Activated naive CD8-positive, alpha-beta T cell treated with anti-CD3 and anti-CD28 coated beads for 36 hours (primary cell): ENCODE measurements at regions not wholly inside any gene's neighbourhood (a gene's known extent, or its start where the extent isn't known, plus 50 kb on each side); places are given as distances from the start of the nearest gene placed in this dataset.
"Not testable (repeated sequence)": the region's sequence is repeated elsewhere in the genome, so short reads cannot be mapped to it uniquely, and the experiment has no call there.

ENCODE experiments used
- DNase-seq: peaks from one replicate; pipeline ENCODE4 v3.0.0; 2021
- H3K27ac Mint-ChIP-seq: one replicate; pipeline ENCODE4 v1.8.0; 2022; ENCODE audit warnings: mild to moderate bottlenecking, moderate library complexity, mixed read lengths
- H3K27me3 Mint-ChIP-seq: one replicate; pipeline ENCODE4 v1.8.0; 2022; ENCODE audit warnings: mild to moderate bottlenecking, mixed read lengths
- H3K36me3 Mint-ChIP-seq: one replicate; pipeline ENCODE4 v1.8.0; 2021; ENCODE audit warnings: mild to moderate bottlenecking, mixed read lengths
- H3K4me1 Mint-ChIP-seq: one replicate; pipeline ENCODE4 v1.8.0; 2021; ENCODE audit warnings: mixed read lengths
- H3K4me3 Mint-ChIP-seq: one replicate; pipeline ENCODE4 v1.8.0; 2022; ENCODE audit warnings: mild to moderate bottlenecking, moderate library complexity, mixed read lengths
- H3K9me3 Mint-ChIP-seq: one replicate; pipeline ENCODE4 v1.8.0; 2022; ENCODE audit warnings: mixed read lengths

DNA sequence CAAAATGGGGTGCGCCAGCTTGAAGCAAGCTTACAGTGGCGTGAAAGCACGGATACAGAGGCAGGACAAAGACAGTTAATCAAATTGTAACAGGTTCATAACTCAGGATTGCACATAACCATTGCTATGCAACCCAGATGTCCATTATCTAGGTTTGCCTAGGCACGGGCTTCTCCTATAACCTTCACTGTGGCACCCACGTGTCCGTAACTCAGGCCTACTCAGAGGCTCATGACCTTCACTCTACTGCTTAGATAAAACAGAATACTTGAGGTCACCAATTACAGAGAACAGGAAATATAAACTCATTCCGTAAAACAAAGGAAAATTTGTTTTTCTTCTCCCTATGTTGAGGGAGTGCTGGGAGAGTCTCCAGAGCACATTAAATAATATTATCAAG, 1585.9 kb upstream of the PRMT6 start:
- not testable (repeated sequence) for H3K4me1 Mint-ChIP-seq, H3K9me3 Mint-ChIP-seq, H3K4me3 Mint-ChIP-seq, H3K36me3 Mint-ChIP-seq, H3K27ac Mint-ChIP-seq, H3K27me3 Mint-ChIP-seq, DNase-seq

- peaks cover 6% of the 10 kb centered on the region for H3K9me3 Mint-ChIP-seq
Measured at GRCh38 chr1:105483436-105483835, 1573.0 kb upstream of the PRMT6 start.

GRCh38 chr1:105485207-105485606, 1571.3 kb upstream of the PRMT6 start:
- Mint-ChIP-seq H3K4me3 (no peak overlapping the region), H3K9me3 (peaks cover 10% of the 10 kb centered on the region), H3K27ac (no peak overlapping the region), H3K36me3 (no peaks in the 10 kb centered on the region), H3K4me1 (no peaks in the 10 kb centered on the region), H3K27me3 (no peaks in the 10 kb centered on the region)
- no peak for DNase-seq

More at GRCh38 chr1:105483436-105483835, 1573.0 kb upstream of the PRMT6 start:
- no peak overlapping the region for H3K4me3 Mint-ChIP-seq
- H3K4me1 Mint-ChIP-seq = no peaks in the 10 kb centered on the region
- H3K27me3 Mint-ChIP-seq = no peaks in the 10 kb centered on the region
- no peak for DNase-seq
- H3K27ac Mint-ChIP-seq = no peak overlapping the region
- H3K36me3 Mint-ChIP-seq = no peaks in the 10 kb centered on the region

DNA sequence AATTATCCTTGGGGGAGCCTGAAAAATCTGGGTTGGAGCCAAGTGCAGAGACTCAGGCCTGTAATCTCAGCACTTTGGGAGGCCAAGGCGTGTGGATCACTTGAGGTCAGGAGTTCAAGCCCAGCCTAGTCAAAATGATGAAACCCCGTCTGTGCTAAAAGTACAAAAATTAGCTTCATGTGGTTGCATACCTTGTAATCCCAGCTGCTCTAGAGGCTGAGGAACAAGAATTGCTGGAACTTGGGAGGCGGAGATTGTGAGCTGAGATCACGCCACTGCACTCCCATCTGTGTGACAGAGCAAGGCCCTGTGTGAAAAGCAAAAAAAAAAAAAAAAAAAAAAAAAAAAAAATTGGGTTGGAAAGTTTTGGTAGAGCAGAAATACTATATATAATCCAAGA, 1563.6 kb upstream of the PRMT6 start:
- Mint-ChIP-seq H3K27ac (no peak overlapping the region), H3K36me3 (no peaks in the 10 kb centered on the region), H3K9me3 (peaks cover 11% of the 10 kb centered on the region), H3K4me1 (no peaks in the 10 kb centered on the region), H3K4me3 (no peak overlapping the region), H3K27me3 (no peaks in the 10 kb centered on the region)
- no peak for DNase-seq

GRCh38 chr1:105516068-105516467, 1540.4 kb upstream of the PRMT6 start:
- Mint-ChIP-seq H3K4me1 (no peaks in the 10 kb centered on the region), H3K27me3 (no peaks in the 10 kb centered on the region), H3K9me3 (peaks cover 7% of the 10 kb centered on the region), H3K36me3 (no peaks in the 10 kb centered on the region), H3K27ac (no peak overlapping the region), H3K4me3 (no peak overlapping the region)
- no peak for DNase-seq

GRCh38 chr1:105533996-105534395, 1522.5 kb upstream of the PRMT6 start:
- no peaks in the 10 kb centered on the region for H3K4me1 Mint-ChIP-seq
- no peaks in the 10 kb centered on the region for H3K27me3 Mint-ChIP-seq
- DNase-seq = no peak
- H3K27ac Mint-ChIP-seq = no peak overlapping the region
- peaks cover 19% of the 10 kb centered on the region for H3K9me3 Mint-ChIP-seq
- no peaks in the 10 kb centered on the region for H3K36me3 Mint-ChIP-seq
- no peak overlapping the region for H3K4me3 Mint-ChIP-seq

GRCh38 chr1:105544475-105544874, 1512.0 kb upstream of the PRMT6 start:
- Mint-ChIP-seq H3K27me3 (no peaks in the 10 kb centered on the region), H3K4me3 (no peak overlapping the region), H3K4me1 (no peaks in the 10 kb centered on the region), H3K27ac (no peak overlapping the region), H3K36me3 (no peaks in the 10 kb centered on the region), H3K9me3 (peaks cover 10% of the 10 kb centered on the region)
- no peak for DNase-seq

DNA sequence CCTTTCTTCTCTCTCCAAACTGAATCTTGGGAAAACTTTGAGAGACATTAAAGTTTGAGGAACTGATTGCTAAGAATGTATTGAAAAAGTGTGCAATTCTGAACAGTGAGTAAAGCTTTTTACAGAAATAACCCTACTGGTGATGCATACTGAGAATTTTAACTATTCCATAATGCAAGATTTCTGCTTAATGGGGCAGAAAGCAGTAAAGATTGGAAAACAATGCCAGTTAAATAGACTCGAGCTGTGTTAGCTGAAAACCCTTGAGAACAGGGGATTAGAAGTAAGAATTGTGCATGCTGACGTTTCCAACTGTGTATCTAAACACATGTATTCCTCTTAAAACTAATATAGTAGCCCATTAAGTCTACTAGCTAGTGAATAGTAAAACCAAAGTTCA, 1500.2 kb upstream of the PRMT6 start:
- no peak overlapping the region for H3K4me3 Mint-ChIP-seq
- H3K27me3 Mint-ChIP-seq = no peaks in the 10 kb centered on the region
- no peak for DNase-seq
- H3K36me3 Mint-ChIP-seq = no peaks in the 10 kb centered on the region
- peaks cover 3% of the 10 kb centered on the region for H3K9me3 Mint-ChIP-seq
- no peaks in the 10 kb centered on the region for H3K4me1 Mint-ChIP-seq
- no peak overlapping the region for H3K27ac Mint-ChIP-seq

DNA sequence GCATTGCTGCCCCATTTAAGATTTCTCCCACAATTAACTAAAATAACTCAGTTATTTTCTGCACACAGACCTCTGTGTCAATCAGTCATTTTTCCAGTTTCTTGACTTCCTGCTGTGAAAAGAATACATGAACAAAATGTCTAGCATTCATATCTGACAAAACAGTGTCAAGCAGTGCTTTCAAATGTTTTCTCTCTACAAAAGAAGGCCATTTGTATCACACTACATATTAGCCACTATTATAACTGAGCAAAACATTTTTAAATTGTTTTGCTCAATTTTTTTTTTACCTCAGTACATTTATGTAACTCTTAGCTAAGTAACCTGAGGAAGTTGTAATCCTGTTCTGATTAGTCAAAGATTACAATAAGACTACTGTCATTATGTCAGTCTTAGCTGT, 1498.5 kb upstream of the PRMT6 start:
- no peak overlapping the region for H3K4me3 Mint-ChIP-seq
- no peaks in the 10 kb centered on the region for H3K4me1 Mint-ChIP-seq
- peaks cover 3% of the 10 kb centered on the region for H3K9me3 Mint-ChIP-seq
- DNase-seq = no peak
- no peaks in the 10 kb centered on the region for H3K36me3 Mint-ChIP-seq
- no peak overlapping the region for H3K27ac Mint-ChIP-seq
- no peaks in the 10 kb centered on the region for H3K27me3 Mint-ChIP-seq

DNA sequence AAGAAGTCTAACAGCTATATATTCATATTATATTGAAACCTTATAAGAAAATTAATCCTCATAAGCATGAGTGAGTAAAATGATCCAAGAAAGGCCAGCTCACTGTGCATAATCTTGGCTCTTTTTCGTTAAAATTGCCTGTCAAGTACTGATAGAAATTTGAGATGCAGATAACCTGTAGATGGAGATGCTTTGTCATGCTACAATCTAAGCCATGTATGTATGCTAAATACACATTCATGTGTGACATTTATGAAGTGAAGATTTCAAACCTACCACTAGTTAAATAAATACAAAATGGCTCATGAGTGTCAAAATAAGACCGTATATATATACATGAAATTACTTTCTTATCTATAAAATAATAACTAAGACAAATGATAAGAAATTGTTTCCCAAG, 1491.5 kb upstream of the PRMT6 start:
- Mint-ChIP-seq H3K4me1 (no peaks in the 10 kb centered on the region), H3K36me3 (no peaks in the 10 kb centered on the region), H3K27ac (no peak overlapping the region), H3K27me3 (no peaks in the 10 kb centered on the region), H3K9me3 (peaks cover 2% of the 10 kb centered on the region), H3K4me3 (no peak overlapping the region)
- DNase-seq = no peak

- Mint-ChIP-seq H3K9me3 (peaks cover 5% of the 10 kb centered on the region), H3K27ac (no peak overlapping the region), H3K27me3 (no peaks in the 10 kb centered on the region), H3K4me1 (no peaks in the 10 kb centered on the region), H3K36me3 (no peaks in the 10 kb centered on the region), H3K4me3 (no peak overlapping the region)
- no peak for DNase-seq
Measured at GRCh38 chr1:105585791-105586190, 1470.7 kb upstream of the PRMT6 start.

GRCh38 chr1:105591681-105592080, 1464.8 kb upstream of the PRMT6 start:
- no peak overlapping the region for H3K27ac Mint-ChIP-seq
- no peaks in the 10 kb centered on the region for H3K4me1 Mint-ChIP-seq
- H3K9me3 Mint-ChIP-seq = peaks cover 2% of the 10 kb centered on the region
- H3K27me3 Mint-ChIP-seq = no peaks in the 10 kb centered on the region
- H3K36me3 Mint-ChIP-seq = no peaks in the 10 kb centered on the region
- H3K4me3 Mint-ChIP-seq = no peak overlapping the region
- DNase-seq = no peak

GRCh38 chr1:105608713-105609112, 1447.8 kb upstream of the PRMT6 start:
- H3K4me1 Mint-ChIP-seq = no peaks in the 10 kb centered on the region
- H3K27me3 Mint-ChIP-seq = no peaks in the 10 kb centered on the region
- peaks cover 8% of the 10 kb centered on the region for H3K9me3 Mint-ChIP-seq
- no peaks in the 10 kb centered on the region for H3K36me3 Mint-ChIP-seq
- no peak overlapping the region for H3K27ac Mint-ChIP-seq
- no peak for DNase-seq
- no peak overlapping the region for H3K4me3 Mint-ChIP-seq

DNA sequence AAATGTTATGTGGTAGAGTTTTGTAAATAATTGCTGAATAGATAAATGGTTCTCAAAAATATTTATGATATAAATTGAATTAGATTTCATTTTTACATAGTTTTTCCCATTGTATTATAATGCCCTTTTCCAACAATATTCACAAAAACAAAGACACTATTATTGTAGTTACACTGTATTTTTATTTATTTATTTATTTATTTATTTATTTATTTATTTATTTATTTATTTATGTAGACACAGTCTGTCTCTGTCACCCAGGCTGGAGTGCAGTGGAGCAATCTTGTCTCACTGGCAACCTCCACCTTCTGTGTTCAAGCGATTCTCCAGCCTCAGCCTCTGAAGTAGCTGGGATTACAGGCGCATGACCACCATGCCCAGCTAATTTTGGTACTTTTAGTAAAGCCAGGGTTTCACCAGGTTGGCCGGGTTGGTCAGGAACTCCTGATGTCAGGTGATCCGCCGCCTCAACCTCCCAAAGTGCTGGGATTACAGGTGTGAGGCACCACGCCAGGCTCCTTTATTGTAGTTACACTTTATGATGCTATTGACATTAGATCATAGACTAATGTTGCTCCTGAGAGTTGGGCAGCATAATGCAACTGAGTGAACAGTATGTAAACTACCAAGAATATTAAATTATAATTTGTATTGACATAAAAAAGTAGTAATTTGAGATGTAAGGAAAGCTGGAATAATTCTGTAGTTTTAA, 1430.0 kb upstream of the PRMT6 start:
- Mint-ChIP-seq H3K27me3 (no peaks in the 10 kb centered on the region), H3K36me3 (no peaks in the 10 kb centered on the region), H3K4me1 (no peaks in the 10 kb centered on the region), H3K4me3 (no peak overlapping the region), H3K9me3 (peaks cover 10% of the 10 kb centered on the region), H3K27ac (no peak overlapping the region)
- no peak for DNase-seq

- not testable (repeated sequence) for H3K4me1 Mint-ChIP-seq, H3K27me3 Mint-ChIP-seq, H3K36me3 Mint-ChIP-seq, H3K27ac Mint-ChIP-seq, H3K4me3 Mint-ChIP-seq, DNase-seq
- H3K9me3 Mint-ChIP-seq = peaks cover 15% of the 10 kb centered on the region
Measured at GRCh38 chr1:105631153-105631744, 1425.2 kb upstream of the PRMT6 start.
